Activated naive CD8-positive, alpha-beta T cell (primary cell): ENCODE measurements at regions not wholly inside any gene's neighbourhood (a gene's known extent, or its start where the extent isn't known, plus 50 kb on each side); places are given as distances from the start of the nearest gene placed in this dataset.

Experiments
- H3K27ac Mint-ChIP-seq: one replicate; pipeline ENCODE4 v1.8.0; 2021; ENCODE audit warnings: mixed read lengths
- H3K27me3 Mint-ChIP-seq: one replicate; pipeline ENCODE4 v1.8.0; 2021; ENCODE audit warnings: mixed read lengths
- H3K36me3 Mint-ChIP-seq: one replicate; pipeline ENCODE4 v1.8.0; 2021; ENCODE audit warnings: mixed read lengths
- H3K4me1 Mint-ChIP-seq: one replicate; pipeline ENCODE4 v1.8.0; 2021; ENCODE audit warnings: low read depth, mixed read lengths
- H3K4me3 Mint-ChIP-seq: one replicate; pipeline ENCODE4 v1.8.0; 2021; ENCODE audit warnings: mild to moderate bottlenecking, mixed read lengths
- H3K9me3 Mint-ChIP-seq: one replicate; pipeline ENCODE4 v1.8.0; 2021; ENCODE audit warnings: low read depth, mixed read lengths

GRCh38 chr21:39020751-39021477 lies 162.3 kb downstream of the PSMG1 start:
- Mint-ChIP-seq H3K9me3 (peaks cover 4% of the 10 kb centered on the region), H3K4me3 (no peak overlapping the region), H3K36me3 (no peaks in the 10 kb centered on the region), H3K27me3 (peaks cover 2% of the 10 kb centered on the region), H3K27ac (no peak overlapping the region), H3K4me1 (no peaks in the 10 kb centered on the region)

DNA sequence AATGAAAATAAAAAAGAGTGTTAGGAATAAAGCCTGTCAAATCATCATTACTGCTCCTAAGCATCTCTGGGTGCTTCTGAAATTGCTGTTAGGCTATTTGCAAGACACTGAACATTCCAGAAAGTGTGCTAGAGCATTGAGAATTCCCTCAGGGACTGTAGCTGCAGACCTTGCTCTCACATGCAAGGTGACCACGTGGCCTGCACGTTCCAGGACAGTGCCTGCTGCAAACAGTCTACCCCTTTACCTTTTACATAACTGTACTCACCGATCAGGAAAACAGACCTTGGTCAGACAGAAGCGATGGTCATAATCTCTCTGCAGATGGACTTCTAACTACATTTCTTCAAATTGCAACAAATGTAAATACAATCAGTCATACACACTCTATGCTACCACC lies 164.5 kb downstream of the PSMG1 start:
- no peaks in the 10 kb centered on the region for H3K36me3 Mint-ChIP-seq
- H3K9me3 Mint-ChIP-seq: no peaks in the 10 kb centered on the region
- H3K4me3 Mint-ChIP-seq: no peak overlapping the region
- H3K4me1 Mint-ChIP-seq: no peaks in the 10 kb centered on the region
- H3K27me3 Mint-ChIP-seq: peaks cover 2% of the 10 kb centered on the region
- H3K27ac Mint-ChIP-seq: no peak overlapping the region

DNA sequence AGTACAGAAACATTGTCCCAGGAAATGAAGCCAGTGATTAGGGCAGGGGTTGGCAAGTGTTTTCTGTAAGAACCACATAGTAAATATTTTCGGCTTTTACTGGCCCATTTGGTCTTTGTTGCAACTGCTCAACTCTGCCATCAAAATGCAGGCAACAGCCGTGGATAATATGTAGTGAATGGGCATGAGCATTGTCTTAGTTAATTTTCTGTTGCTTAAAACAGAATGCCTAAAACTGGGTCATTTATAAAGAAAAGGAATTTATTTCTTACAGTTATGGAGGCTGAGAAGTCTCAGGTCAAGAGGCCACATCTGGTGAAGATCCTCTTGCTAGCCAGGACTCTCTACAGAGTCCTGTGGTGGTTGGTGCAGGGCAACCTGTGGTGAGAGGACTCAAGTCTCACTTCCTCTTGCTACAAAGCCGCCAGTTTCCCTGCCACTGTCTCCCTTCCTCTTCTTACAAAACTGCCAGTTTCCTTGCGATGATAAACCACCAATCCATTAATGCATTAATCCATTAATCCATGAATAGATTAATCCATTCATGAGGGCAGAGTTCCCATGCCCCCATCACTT lies 166.4 kb downstream of the PSMG1 start:
- no peak overlapping the region for H3K4me3 Mint-ChIP-seq
- no peak overlapping the region for H3K27ac Mint-ChIP-seq
- H3K27me3 Mint-ChIP-seq: peaks cover 2% of the 10 kb centered on the region
- no peaks in the 10 kb centered on the region for H3K4me1 Mint-ChIP-seq
- H3K36me3 Mint-ChIP-seq: no peaks in the 10 kb centered on the region
- no peaks in the 10 kb centered on the region for H3K9me3 Mint-ChIP-seq

DNA sequence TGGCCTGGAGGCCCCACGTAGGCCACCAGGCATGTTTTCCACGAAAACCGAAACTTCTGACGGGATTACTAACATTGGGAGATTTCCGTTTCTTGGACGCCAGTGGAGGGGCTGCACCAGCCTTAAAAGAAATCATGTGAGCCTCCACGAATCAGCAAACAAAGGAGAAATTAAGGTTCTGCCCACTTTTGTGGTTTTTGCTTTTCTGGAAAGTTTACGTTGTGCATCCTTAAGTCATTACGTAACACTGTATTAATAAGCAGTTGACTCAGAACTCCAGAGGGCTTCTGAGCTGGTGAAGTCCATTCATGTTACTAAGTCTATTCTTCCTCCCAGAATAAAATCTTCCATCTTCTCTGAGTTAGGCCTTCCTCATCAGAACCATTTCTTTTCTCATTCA lies 168.5 kb downstream of the PSMG1 start:
- Mint-ChIP-seq H3K9me3 (no peaks in the 10 kb centered on the region), H3K36me3 (no peaks in the 10 kb centered on the region), H3K4me1 (no peaks in the 10 kb centered on the region), H3K4me3 (no peak overlapping the region), H3K27ac (no peak overlapping the region), H3K27me3 (peaks cover 2% of the 10 kb centered on the region)

DNA sequence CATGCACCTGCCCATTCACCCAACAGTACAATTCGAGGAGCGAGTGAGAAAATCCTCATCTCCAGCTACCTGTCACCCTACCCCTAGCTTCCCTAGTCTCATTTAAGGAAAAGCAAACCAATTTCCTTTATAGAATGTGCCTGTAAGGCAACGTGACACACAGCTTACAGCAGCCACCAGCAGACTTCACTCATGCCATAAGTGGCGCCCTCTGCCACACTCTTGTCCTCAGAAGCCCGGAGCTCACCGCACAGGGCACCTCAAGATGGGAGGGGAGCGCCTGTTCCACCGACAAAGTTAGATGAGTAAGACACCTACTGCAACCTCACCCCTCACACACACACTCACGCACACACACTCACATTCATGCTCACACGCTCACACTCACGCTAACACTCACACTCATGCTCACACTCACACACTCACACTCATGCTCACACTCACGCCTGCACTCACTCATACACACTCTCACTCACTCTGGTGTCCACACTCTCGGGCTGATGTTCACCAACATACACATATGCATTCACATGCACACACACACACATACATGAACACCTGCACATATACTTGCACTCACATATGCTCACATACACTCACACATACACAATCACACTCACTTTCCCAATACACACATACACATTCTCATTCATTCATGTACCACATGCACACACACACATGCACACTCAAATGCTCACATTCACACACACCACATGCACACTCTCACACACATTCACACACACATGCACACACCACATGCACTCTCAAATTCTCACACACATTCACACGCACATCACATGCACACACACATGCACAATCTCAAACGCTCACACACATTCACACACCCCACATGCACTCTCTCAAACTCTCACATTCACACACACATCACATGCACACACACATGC lies 170.7 kb downstream of the PSMG1 start:
- H3K4me1 Mint-ChIP-seq: no peaks in the 10 kb centered on the region
- H3K4me3 Mint-ChIP-seq: no peak overlapping the region
- H3K27ac Mint-ChIP-seq: no peak overlapping the region
- H3K9me3 Mint-ChIP-seq: no peaks in the 10 kb centered on the region
- H3K36me3 Mint-ChIP-seq: no peaks in the 10 kb centered on the region
- H3K27me3 Mint-ChIP-seq: peaks cover 2% of the 10 kb centered on the region

DNA sequence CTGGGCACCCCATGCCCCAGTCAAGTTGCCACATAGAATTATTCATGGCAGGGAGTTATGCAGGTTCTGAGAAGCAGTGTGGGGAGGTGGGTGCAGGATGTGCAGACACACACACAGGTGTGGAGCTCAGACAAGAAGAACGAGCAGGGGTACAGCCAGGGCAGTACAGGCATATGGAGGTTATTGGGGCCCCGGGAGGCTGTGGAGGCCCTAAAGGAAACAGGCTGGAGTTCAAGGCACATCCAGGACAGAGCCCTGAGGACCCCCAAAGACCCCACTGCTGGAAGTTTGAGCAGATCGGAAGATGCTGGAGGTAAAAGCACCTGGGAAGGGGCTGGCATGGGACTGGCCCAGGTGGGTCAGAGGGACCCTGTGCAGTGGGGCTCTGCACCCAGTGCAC lies 171.3 kb downstream of the PSMG1 start:
- Mint-ChIP-seq H3K27ac (no peak overlapping the region), H3K36me3 (no peaks in the 10 kb centered on the region), H3K27me3 (no peaks in the 10 kb centered on the region), H3K4me1 (no peaks in the 10 kb centered on the region), H3K4me3 (no peak overlapping the region), H3K9me3 (no peaks in the 10 kb centered on the region)

GRCh38 chr21:39010629-39011404 lies 172.4 kb downstream of the PSMG1 start:
- no peaks in the 10 kb centered on the region for H3K9me3 Mint-ChIP-seq
- no peaks in the 10 kb centered on the region for H3K4me1 Mint-ChIP-seq
- no peaks in the 10 kb centered on the region for H3K27me3 Mint-ChIP-seq
- H3K36me3 Mint-ChIP-seq: no peaks in the 10 kb centered on the region
- no peak overlapping the region for H3K4me3 Mint-ChIP-seq
- H3K27ac Mint-ChIP-seq: no peak overlapping the region

DNA sequence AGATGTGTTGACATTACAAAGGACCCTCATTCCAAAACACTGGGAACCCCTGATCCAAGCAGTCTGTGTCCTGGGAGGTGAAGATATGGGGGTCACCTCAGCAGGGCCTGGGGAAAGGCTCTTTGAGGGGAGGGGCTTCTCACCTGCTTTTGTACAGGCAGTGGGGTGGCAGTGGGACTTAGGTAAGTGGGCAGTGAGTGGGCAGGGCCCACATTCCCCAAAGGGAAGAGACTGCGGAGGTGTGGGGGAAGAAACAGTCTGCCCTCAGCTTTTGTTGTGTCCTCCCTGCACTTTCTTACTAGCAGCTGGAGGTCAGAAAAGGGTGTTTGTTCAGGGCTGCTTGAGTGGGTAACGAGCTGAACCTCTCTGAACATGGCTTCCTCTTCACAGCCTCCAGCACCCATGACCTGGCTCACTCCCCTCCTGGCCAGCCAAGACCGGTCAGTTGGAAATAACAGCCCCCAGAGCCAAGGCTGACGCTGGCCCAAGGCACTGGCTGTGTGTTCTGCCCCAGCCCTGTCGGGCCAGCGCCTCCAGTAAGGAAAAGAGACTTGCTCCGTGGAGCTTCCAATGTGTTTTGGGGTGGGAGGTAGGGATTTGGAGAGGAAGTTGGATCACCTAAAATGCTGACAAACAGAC lies 173.5 kb downstream of the PSMG1 start:
- H3K27ac Mint-ChIP-seq: no peak overlapping the region
- no peaks in the 10 kb centered on the region for H3K36me3 Mint-ChIP-seq
- no peaks in the 10 kb centered on the region for H3K9me3 Mint-ChIP-seq
- no peak overlapping the region for H3K4me3 Mint-ChIP-seq
- H3K27me3 Mint-ChIP-seq: no peaks in the 10 kb centered on the region
- peaks cover 3% of the 10 kb centered on the region for H3K4me1 Mint-ChIP-seq

DNA sequence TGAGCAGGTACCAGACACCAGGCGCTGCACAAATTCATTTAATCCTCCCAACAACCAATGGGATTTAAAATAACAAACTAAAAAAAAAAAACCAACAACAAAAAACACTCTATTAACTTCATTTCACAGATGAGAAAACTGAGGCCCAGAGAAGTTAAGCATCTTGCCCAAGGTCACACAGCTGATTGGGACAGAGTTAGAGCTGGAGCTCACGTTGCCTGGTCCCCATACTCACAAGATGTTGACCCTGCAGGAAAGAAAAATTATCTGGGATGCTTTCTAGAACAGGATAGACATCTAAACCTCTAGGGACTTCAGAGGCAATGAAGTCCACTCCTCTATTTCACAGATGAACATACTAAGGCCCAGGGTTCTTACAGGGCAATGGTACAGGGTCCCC lies 175.3 kb downstream of the PSMG1 start:
- H3K36me3 Mint-ChIP-seq: no peaks in the 10 kb centered on the region
- H3K4me3 Mint-ChIP-seq: no peak overlapping the region
- H3K4me1 Mint-ChIP-seq: peaks cover 16% of the 10 kb centered on the region
- no peak overlapping the region for H3K27ac Mint-ChIP-seq
- no peaks in the 10 kb centered on the region for H3K9me3 Mint-ChIP-seq
- no peaks in the 10 kb centered on the region for H3K27me3 Mint-ChIP-seq

GRCh38 chr21:39007532-39007931 lies 175.7 kb downstream of the PSMG1 start:
- peaks cover 16% of the 10 kb centered on the region for H3K4me1 Mint-ChIP-seq
- no peaks in the 10 kb centered on the region for H3K27me3 Mint-ChIP-seq
- no peaks in the 10 kb centered on the region for H3K36me3 Mint-ChIP-seq
- no peak overlapping the region for H3K4me3 Mint-ChIP-seq
- no peaks in the 10 kb centered on the region for H3K9me3 Mint-ChIP-seq
- no peak overlapping the region for H3K27ac Mint-ChIP-seq

DNA sequence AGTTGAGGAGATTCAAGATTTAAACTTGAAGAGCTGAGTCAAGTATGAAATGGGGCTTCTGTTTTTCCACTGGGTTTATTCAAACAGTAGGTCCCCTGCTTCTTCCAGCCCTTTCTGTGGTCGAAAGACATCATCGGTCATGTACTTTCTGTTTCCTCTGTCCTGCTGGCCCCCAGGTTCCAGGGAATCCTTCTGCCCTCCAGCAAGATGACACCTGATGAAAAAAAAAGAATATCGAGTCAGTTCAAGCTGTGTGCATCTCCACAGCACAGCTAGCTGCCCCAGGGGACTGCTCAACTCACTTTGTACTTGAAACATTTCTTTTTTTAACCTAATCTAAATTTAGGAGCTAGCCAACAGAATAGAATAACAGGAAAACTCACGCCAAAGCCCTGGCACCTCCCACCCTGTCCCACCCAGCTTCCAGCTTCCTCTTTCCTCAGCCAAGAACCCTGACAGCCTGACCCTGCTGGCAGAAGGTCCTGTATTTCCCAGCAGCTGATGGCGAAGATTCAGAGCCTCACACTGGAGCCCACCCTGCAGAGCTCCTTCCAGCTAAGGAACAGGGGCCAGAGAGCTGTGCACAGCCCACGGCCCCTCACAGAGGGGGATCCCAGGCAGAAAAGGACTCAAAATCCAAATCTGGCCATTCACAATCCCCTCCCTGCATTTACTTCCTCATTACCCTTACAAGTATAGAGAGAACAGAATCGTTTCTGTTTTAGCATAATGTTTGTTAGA lies 176.5 kb downstream of the PSMG1 start:
- no peaks in the 10 kb centered on the region for H3K9me3 Mint-ChIP-seq
- no peak overlapping the region for H3K4me3 Mint-ChIP-seq
- H3K27ac Mint-ChIP-seq: no peak overlapping the region
- H3K4me1 Mint-ChIP-seq: peaks cover 16% of the 10 kb centered on the region
- no peaks in the 10 kb centered on the region for H3K36me3 Mint-ChIP-seq
- H3K27me3 Mint-ChIP-seq: no peaks in the 10 kb centered on the region

DNA sequence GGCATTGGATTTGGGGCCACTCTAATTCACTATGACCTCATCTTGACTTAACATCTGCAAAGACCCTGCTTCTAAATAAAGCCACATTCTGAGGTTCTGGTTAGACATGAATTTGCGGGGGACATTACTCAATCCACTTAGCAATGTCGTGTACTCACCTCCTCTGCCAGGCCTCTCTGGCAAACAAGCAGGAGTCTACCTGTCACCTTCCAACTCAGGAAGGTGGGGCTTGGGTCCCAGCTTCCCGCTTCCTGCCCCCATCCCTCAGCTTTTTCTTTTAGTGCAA lies 177.8 kb downstream of the PSMG1 start:
- H3K27ac Mint-ChIP-seq: no peak overlapping the region
- H3K4me3 Mint-ChIP-seq: no peak overlapping the region
- no peaks in the 10 kb centered on the region for H3K27me3 Mint-ChIP-seq
- peaks cover 16% of the 10 kb centered on the region for H3K4me1 Mint-ChIP-seq
- H3K36me3 Mint-ChIP-seq: no peaks in the 10 kb centered on the region
- H3K9me3 Mint-ChIP-seq: no peaks in the 10 kb centered on the region

- Mint-ChIP-seq H3K27me3 (no peaks in the 10 kb centered on the region), H3K36me3 (no peaks in the 10 kb centered on the region), H3K4me3 (peak overlapping the region; percentile 53), H3K9me3 (no peaks in the 10 kb centered on the region), H3K27ac (peak overlapping the region; percentile 54), H3K4me1 (peaks cover 16% of the 10 kb centered on the region)
These were observed 178.4 kb downstream of the PSMG1 start for GRCh38 chr21:39004634-39005501.
